GM23248 (cell line): ENCODE measurements at regions not wholly inside any gene's neighbourhood (a gene's known extent, or its start where the extent isn't known, plus 50 kb on each side); places are given as distances from the start of the nearest gene placed in this dataset.
A peak's percentile ranks its signal among the peaks of the same experiment; 100 is the strongest.

Source experiments
- DNase-seq: peaks from one replicate; pipeline ENCODE4 v3.0.0-alpha.2; 2015
- H2AFZ ChIP-seq: fragments of 200-600 bp; sonication (generic); 2 replicates; pipeline ENCODE4 v1.6.1; 2016; ENCODE audit warnings: antibody characterized with exemption
- H3F3A ChIP-seq: fragments of 200-600 bp; sonication (generic); 2 replicates; pipeline ENCODE4 v1.6.1; 2016; ENCODE audit warnings: mild to moderate bottlenecking, antibody characterized with exemption, mixed run types; ENCODE audit not compliant: insufficient read depth
- H3K27ac ChIP-seq: fragments of 200-600 bp; sonication (generic); 2 replicates; pipeline ENCODE4 v1.5.1; 2016; ENCODE audit warnings: mild to moderate bottlenecking
- H3K27me3 ChIP-seq: fragments of 200-600 bp; sonication (generic); replicated peaks from 2 replicates; pipeline ENCODE4 v1.6.1; 2016; ENCODE audit warnings: mild to moderate bottlenecking; ENCODE audit not compliant: insufficient read depth
- H3K36me3 ChIP-seq: fragments of 200-600 bp; sonication (generic); 2 replicates; pipeline ENCODE4 v1.6.1; 2016; ENCODE audit warnings: low read depth, mild to moderate bottlenecking
- H3K4me1 ChIP-seq: fragments of 200-600 bp; sonication (generic); 2 replicates; pipeline ENCODE4 v1.6.1; 2016; ENCODE audit warnings: mild to moderate bottlenecking; ENCODE audit not compliant: insufficient read depth
- H3K4me2 ChIP-seq: fragments of 200-600 bp; sonication (generic); one replicate; pipeline ENCODE4 v1.6.1; 2016; ENCODE audit warnings: mild to moderate bottlenecking; ENCODE audit not compliant: unreplicated experiment
- H3K4me3 ChIP-seq: fragments of 200-600 bp; sonication (generic); 2 replicates; pipeline ENCODE4 v1.5.1; 2016; ENCODE audit warnings: mild to moderate bottlenecking
- H3K79me2 ChIP-seq: fragments of 200-600 bp; sonication (generic); 2 replicates; pipeline ENCODE4 v1.6.1; 2016; ENCODE audit warnings: mild to moderate bottlenecking; ENCODE audit not compliant: insufficient read depth
- H3K9ac ChIP-seq: fragments of 200-600 bp; sonication (generic); 2 replicates; pipeline ENCODE4 v1.6.1; 2016; ENCODE audit warnings: mild to moderate bottlenecking
- H3K9me2 ChIP-seq: fragments of 200-600 bp; sonication (generic); 2 replicates; pipeline ENCODE4 v1.6.1; 2016; ENCODE audit warnings: mixed run types, mild to moderate bottlenecking, moderate library complexity; ENCODE audit not compliant: insufficient read depth
- H3K9me3 ChIP-seq: fragments of 200-600 bp; sonication (generic); one replicate; pipeline ENCODE4 v1.6.1; 2017; ENCODE audit warnings: low read depth
- H4K20me1 ChIP-seq: fragments of 200-600 bp; sonication (generic); 2 replicates; pipeline ENCODE4 v1.6.0; 2016; ENCODE audit not compliant: insufficient read depth
- EZH2 ChIP-seq: fragments of 200-600 bp; sonication (generic); IDR thresholded peaks from 2 replicates; pipeline ENCODE4 v1.6.1; 2018; ENCODE audit warnings: antibody characterized with exemption, mild to moderate bottlenecking; ENCODE audit not compliant: insufficient read depth, poor library complexity, severe bottlenecking
- EZH2phosphoT487 ChIP-seq: fragments of 200-600 bp; sonication (generic); IDR thresholded peaks from 2 replicates; pipeline ENCODE4 v1.6.1; 2018; ENCODE audit warnings: antibody characterized with exemption, moderate library complexity, mild to moderate bottlenecking, low read depth; ENCODE audit not compliant: insufficient read depth
- WGBS, 2 experiments: methylation state at CpG; one replicate each; pipeline ENCODE4 v1.1.6; 2015 to 2017; ENCODE audit warnings: low lambda C conversion rate in 2 of 2, low coverage in 1 of 2; ENCODE audit errors: missing lambda C conversion rate in 2 of 2; 5-methylcytosine and 5-hydroxymethylcytosine counted together
- in situ Hi-C: fragments of 300-500 bp; cut with MboI; formaldehyde crosslinking; loops from 2 replicates; pipeline ENCODE4 v1.15.0; 2020

- H2AFZ ChIP-seq, result no peak overlapping the region
Observed at GRCh38 chr1:91092503-91092902, 70.7 kb upstream of the ZNF644 start.

GRCh38 chr1:91091812-91092211, 70.0 kb upstream of the ZNF644 start:
- H3K9me3 ChIP-seq, result no peaks in the 10 kb centered on the region
- H3K36me3 ChIP-seq, result no peaks in the 10 kb centered on the region
- in situ Hi-C loops, result no loop called here
- H3K79me2 ChIP-seq, result no peaks in the 10 kb centered on the region
- WGBS, 2 experiments, result 55 to 62% methylated on average over 7 of the region's 7 CpGs
- no peak overlapping the region for H2AFZ ChIP-seq
- no peak overlapping the region for H3K27ac ChIP-seq
- no peak overlapping the region for H3K9ac ChIP-seq
- no peak for DNase-seq
- H4K20me1 ChIP-seq, result no peaks in the 10 kb centered on the region
- no peaks in the 10 kb centered on the region for H3F3A ChIP-seq
- no peaks in the 10 kb centered on the region for H3K27me3 ChIP-seq
- no peak overlapping the region for H3K4me2 ChIP-seq
- TF ChIP-seq EZH2phosphoT487, result no peak
- no peak for TF ChIP-seq EZH2
- H3K4me1 ChIP-seq, result no peaks in the 10 kb centered on the region
- H3K4me3 ChIP-seq, result no peak overlapping the region
- H3K9me2 ChIP-seq, result no peaks in the 10 kb centered on the region

More at GRCh38 chr1:91092503-91092902, 70.7 kb upstream of the ZNF644 start:
- Histone ChIP-seq H3K4me3 (no peak overlapping the region), H3K27ac (no peak overlapping the region), H3F3A (no peaks in the 10 kb centered on the region), H3K79me2 (no peaks in the 10 kb centered on the region), H3K9ac (no peak overlapping the region), H3K9me3 (no peaks in the 10 kb centered on the region), H3K36me3 (no peaks in the 10 kb centered on the region), H3K27me3 (no peaks in the 10 kb centered on the region), H4K20me1 (no peaks in the 10 kb centered on the region), H3K4me1 (no peaks in the 10 kb centered on the region), H3K9me2 (no peaks in the 10 kb centered on the region), H3K4me2 (no peak overlapping the region)
- DNase-seq, result no peak
- WGBS, 2 experiments, result 31 to 38% methylated on average over 4 of the region's 4 CpGs
- in situ Hi-C loops, result no loop called here
- TF ChIP-seq EZH2 (no peak), EZH2phosphoT487 (no peak)

- Histone ChIP-seq H3K9me2 (no peaks in the 10 kb centered on the region), H3K36me3 (no peaks in the 10 kb centered on the region), H3K4me2 (no peak overlapping the region), H3K79me2 (no peaks in the 10 kb centered on the region), H3K9ac (no peak overlapping the region), H3K4me3 (no peak overlapping the region), H3F3A (peaks cover 6% of the 10 kb centered on the region), H2AFZ (no peak overlapping the region), H3K27me3 (no peaks in the 10 kb centered on the region), H4K20me1 (no peaks in the 10 kb centered on the region), H3K9me3 (no peaks in the 10 kb centered on the region), H3K27ac (0 out of 2 replicates have a peak overlapping the region, but pooled peaks have one; percentile 35), H3K4me1 (no peaks in the 10 kb centered on the region)
- peak; percentile 66 for DNase-seq
- in situ Hi-C loops, result no loop called here
- WGBS, 2 experiments, result 23 to 28% methylated on average over 3 of the region's 3 CpGs
- TF ChIP-seq EZH2phosphoT487, result no peak
- TF ChIP-seq EZH2, result no peak
Observed at GRCh38 chr1:91080650-91081049, 58.8 kb upstream of the ZNF644 start.

DNA sequence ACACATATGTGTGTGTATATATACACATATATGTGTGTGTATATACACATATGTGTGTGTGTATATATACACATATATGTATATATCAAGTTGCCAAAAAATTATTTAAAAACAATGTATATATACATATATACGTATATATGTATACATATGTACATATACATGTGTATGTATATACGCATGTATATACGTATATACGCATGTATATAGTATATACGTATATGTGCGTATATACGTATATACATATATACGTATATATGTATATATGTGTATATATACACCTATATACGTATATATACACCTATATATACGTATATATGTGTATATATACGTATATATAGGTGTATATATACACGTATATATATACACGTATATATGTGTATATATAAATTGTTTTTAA, 57.0 kb upstream of the ZNF644 start:
- H3K9ac ChIP-seq, result no peak overlapping the region
- no peak for DNase-seq
- WGBS, 2 experiments, result 84 to 88% methylated on average over 12 to 13 of the region's 13 CpGs

DNA sequence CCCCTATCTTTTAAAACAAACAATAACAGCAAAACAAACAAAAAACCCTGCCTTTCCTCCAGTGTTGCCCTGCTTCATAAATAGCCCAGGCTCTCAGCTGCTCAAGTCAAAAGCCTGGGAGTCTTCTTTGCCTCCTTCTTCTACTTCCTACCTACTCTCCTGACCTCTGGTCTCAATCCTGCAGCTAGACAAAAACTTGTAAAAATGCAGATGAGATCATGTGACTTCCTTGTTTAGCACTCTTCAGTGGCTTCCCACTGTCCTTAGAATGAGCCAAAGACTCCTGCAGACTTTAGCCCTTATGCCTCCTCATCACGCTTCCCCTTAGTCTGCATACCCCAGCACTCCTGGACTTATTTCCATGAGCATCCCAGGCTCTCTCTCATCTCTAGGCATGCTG, 55.0 kb upstream of the ZNF644 start:
- no peak for DNase-seq
- no peaks in the 10 kb centered on the region for H3K9me3 ChIP-seq
- H3K9ac ChIP-seq, result no peak overlapping the region
- no peaks in the 10 kb centered on the region for H3K27me3 ChIP-seq
- no peak overlapping the region for H2AFZ ChIP-seq
- no peaks in the 10 kb centered on the region for H3K36me3 ChIP-seq
- WGBS, 2 experiments, result 75 to 78% methylated on average over 1 of the region's 1 CpG
- H3K4me3 ChIP-seq, result no peak overlapping the region
- no peaks in the 10 kb centered on the region for H3K9me2 ChIP-seq
- H3K4me1 ChIP-seq, result no peaks in the 10 kb centered on the region
- TF ChIP-seq EZH2phosphoT487 (no peak), EZH2 (no peak)
- H4K20me1 ChIP-seq, result no peaks in the 10 kb centered on the region
- in situ Hi-C loops, result no loop called here
- no peaks in the 10 kb centered on the region for H3K79me2 ChIP-seq
- H3K27ac ChIP-seq, result no peak overlapping the region
- peaks cover 6% of the 10 kb centered on the region for H3F3A ChIP-seq
- H3K4me2 ChIP-seq, result no peak overlapping the region

More for the DNA sequence above, 57.0 kb upstream of the ZNF644 start:
- Histone ChIP-seq H3K4me2 (no peak overlapping the region), H3K9me3 (no peaks in the 10 kb centered on the region), H3K9me2 (no peaks in the 10 kb centered on the region), H3K27ac (no peak overlapping the region), H3K4me1 (no peaks in the 10 kb centered on the region), H3K79me2 (no peaks in the 10 kb centered on the region), H4K20me1 (no peaks in the 10 kb centered on the region), H3K4me3 (no peak overlapping the region), H2AFZ (no peak overlapping the region), H3K36me3 (no peaks in the 10 kb centered on the region), H3K27me3 (no peaks in the 10 kb centered on the region), H3F3A (peaks cover 6% of the 10 kb centered on the region)
- TF ChIP-seq EZH2phosphoT487 (no peak), EZH2 (no peak)
- in situ Hi-C loops, result no loop called here
